ENCODE measurements at regions not wholly inside any gene's neighbourhood (a gene's known extent, or its start where the extent isn't known, plus 50 kb on each side); places are given as distances from the start of the nearest gene placed in this dataset.

- DNase-seq = no peak
- no peaks in the 10 kb centered on the region for H3K9me3 ChIP-seq (replicated peaks; ENCODE audit: insufficient read depth, low read length)
- no peaks in the 10 kb centered on the region for H3K4me1 ChIP-seq (ENCODE audit: low read length)
- no peak for TF ChIP-seq EZH2 (optimal IDR thresholded peaks at IDR 0.05; ENCODE audit: low read depth, low read length)
- no peak for TF ChIP-seq CTCF (IDR thresholded peaks at IDR 0.05; ENCODE audit: low read length)
- no peak for TF ChIP-seq EZH2phosphoT487 (IDR thresholded peaks at IDR 0.05; ENCODE audit: low read length)
- H3K4me2 ChIP-seq (ENCODE audit: low read depth, low read length) = no peak overlapping the region
- no peaks in the 10 kb centered on the region for H4K20me1 ChIP-seq (ENCODE audit: insufficient read depth, low read length)
- H3K27ac ChIP-seq (ENCODE audit: low read length) = no peak overlapping the region
- H3F3A ChIP-seq (ENCODE audit: insufficient read depth, low read length) = no peaks in the 10 kb centered on the region
- H2AFZ ChIP-seq (ENCODE audit: low read length) = no peak overlapping the region
- H3K9me2 ChIP-seq (replicated peaks; ENCODE audit: insufficient read depth, low read length) = no peaks in the 10 kb centered on the region
- no peak overlapping the region for H3K9ac ChIP-seq (ENCODE audit: low read length)
- H3K79me2 ChIP-seq (ENCODE audit: low read length) = no peaks in the 10 kb centered on the region
- H3K4me3 ChIP-seq (ENCODE audit: low read length) = no peak overlapping the region
- H3K36me3 ChIP-seq (replicated peaks; ENCODE audit: insufficient read depth, low read length) = no peaks in the 10 kb centered on the region
- H3K27me3 ChIP-seq (replicated peaks; ENCODE audit: insufficient read depth, low read length) = no peaks in the 10 kb centered on the region
These were observed 254.9 kb upstream of the PCDH20 start for GRCh38 chr13:61670384-61671161.

- no peaks in the 10 kb centered on the region for H3K27me3 ChIP-seq (replicated peaks; ENCODE audit: insufficient read depth, low read length)
- no peaks in the 10 kb centered on the region for H3K4me1 ChIP-seq (ENCODE audit: low read length)
- no peak for TF ChIP-seq EZH2phosphoT487 (IDR thresholded peaks at IDR 0.05; ENCODE audit: low read length)
- TF ChIP-seq EZH2 (optimal IDR thresholded peaks at IDR 0.05; ENCODE audit: low read depth, low read length) = no peak
- no peak for TF ChIP-seq CTCF (IDR thresholded peaks at IDR 0.05; ENCODE audit: low read length)
- H2AFZ ChIP-seq (ENCODE audit: low read length) = no peak overlapping the region
- no peaks in the 10 kb centered on the region for H3K9me2 ChIP-seq (replicated peaks; ENCODE audit: insufficient read depth, low read length)
- no peak overlapping the region for H3K4me3 ChIP-seq (ENCODE audit: low read length)
- no peaks in the 10 kb centered on the region for H3K79me2 ChIP-seq (ENCODE audit: low read length)
- no peaks in the 10 kb centered on the region for H3K9me3 ChIP-seq (replicated peaks; ENCODE audit: insufficient read depth, low read length)
- no peak for DNase-seq
- H3K4me2 ChIP-seq (ENCODE audit: low read depth, low read length) = no peak overlapping the region
- H3K9ac ChIP-seq (ENCODE audit: low read length) = no peak overlapping the region
- H3F3A ChIP-seq (ENCODE audit: insufficient read depth, low read length) = no peaks in the 10 kb centered on the region
- no peaks in the 10 kb centered on the region for H3K36me3 ChIP-seq (replicated peaks; ENCODE audit: insufficient read depth, low read length)
- H3K27ac ChIP-seq (ENCODE audit: low read length) = no peak overlapping the region
- no peaks in the 10 kb centered on the region for H4K20me1 ChIP-seq (ENCODE audit: insufficient read depth, low read length)
These were observed 249.4 kb upstream of the PCDH20 start for GRCh38 chr13:61664801-61665705.

GRCh38 chr13:61654481-61654880 lies 238.8 kb upstream of the PCDH20 start:
- no peaks in the 10 kb centered on the region for H3K79me2 ChIP-seq (ENCODE audit: low read length)
- no peaks in the 10 kb centered on the region for H3K9me2 ChIP-seq (replicated peaks; ENCODE audit: insufficient read depth, low read length)
- H2AFZ ChIP-seq (ENCODE audit: low read length) = no peak overlapping the region
- no peak overlapping the region for H3K9ac ChIP-seq (ENCODE audit: low read length)
- no peaks in the 10 kb centered on the region for H3K36me3 ChIP-seq (replicated peaks; ENCODE audit: insufficient read depth, low read length)
- no peaks in the 10 kb centered on the region for H3K4me1 ChIP-seq (ENCODE audit: low read length)
- no peak overlapping the region for H3K27ac ChIP-seq (ENCODE audit: low read length)
- DNase-seq = no peak
- no peaks in the 10 kb centered on the region for H3K27me3 ChIP-seq (replicated peaks; ENCODE audit: insufficient read depth, low read length)
- no peaks in the 10 kb centered on the region for H3K9me3 ChIP-seq (replicated peaks; ENCODE audit: insufficient read depth, low read length)
- TF ChIP-seq EZH2 (optimal IDR thresholded peaks at IDR 0.05; ENCODE audit: low read depth, low read length) (no peak), CTCF (IDR thresholded peaks at IDR 0.05; ENCODE audit: low read length) (no peak), EZH2phosphoT487 (IDR thresholded peaks at IDR 0.05; ENCODE audit: low read length) (no peak)
- no peak overlapping the region for H3K4me3 ChIP-seq (ENCODE audit: low read length)
- no peaks in the 10 kb centered on the region for H3F3A ChIP-seq (ENCODE audit: insufficient read depth, low read length)
- no peak overlapping the region for H3K4me2 ChIP-seq (ENCODE audit: low read depth, low read length)
- H4K20me1 ChIP-seq (ENCODE audit: insufficient read depth, low read length) = no peaks in the 10 kb centered on the region

Data from MM.1S (cell line).